GM19324 (cell line): ENCODE measurements at regions not wholly inside any gene's neighbourhood (a gene's known extent, or its start where the extent isn't known, plus 50 kb on each side); places are given as distances from the start of the nearest gene placed in this dataset.

ENCODE experiments used
- ATAC-seq: cut with Tn5 transposase; IDR thresholded peaks from one replicate; pipeline ENCODE4 v1.9.1; 2021; ENCODE audit warnings: mild to moderate bottlenecking, moderate library complexity; ENCODE audit not compliant: unreplicated experiment, low FRiP score

DNA sequence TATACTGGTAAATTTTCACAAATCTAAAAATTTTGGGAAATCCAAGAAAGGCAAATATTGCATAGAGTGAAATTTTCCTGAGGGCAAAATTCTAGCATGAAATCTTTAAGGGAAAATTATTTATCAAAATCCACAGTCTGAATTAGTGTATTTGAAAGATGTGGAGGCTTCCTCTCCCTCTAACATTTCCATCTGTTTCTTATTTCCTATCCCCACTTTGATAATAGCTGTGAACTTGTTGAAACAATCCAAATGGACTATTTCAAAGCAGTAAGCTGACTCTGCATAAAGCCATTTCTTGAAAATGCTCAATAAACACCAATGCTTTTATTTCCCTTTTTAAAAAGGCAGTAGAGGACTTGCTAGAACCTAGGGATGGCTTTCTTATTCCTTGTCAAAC is 107.3 kb upstream of the PABPC4L start:
- ATAC-seq = no peak

DNA sequence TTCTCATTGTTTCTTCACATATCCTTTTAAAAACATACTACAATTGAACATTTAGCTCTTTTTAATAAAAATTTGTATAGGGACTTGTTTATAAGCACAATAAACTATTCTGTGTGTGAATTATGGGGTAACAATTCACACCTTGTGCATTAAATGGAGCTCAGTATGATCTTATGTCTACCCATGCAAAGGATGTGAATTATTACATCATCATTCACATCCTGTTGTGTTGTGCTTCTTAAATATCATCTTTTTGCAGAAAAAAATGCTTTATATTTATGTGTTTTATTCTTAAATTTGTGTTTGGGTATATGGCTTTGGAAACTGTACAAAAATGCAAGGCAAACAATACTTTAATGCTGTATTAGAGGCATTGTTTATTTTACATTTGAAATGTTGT is 96.7 kb upstream of the PABPC4L start:
- no peak for ATAC-seq

DNA sequence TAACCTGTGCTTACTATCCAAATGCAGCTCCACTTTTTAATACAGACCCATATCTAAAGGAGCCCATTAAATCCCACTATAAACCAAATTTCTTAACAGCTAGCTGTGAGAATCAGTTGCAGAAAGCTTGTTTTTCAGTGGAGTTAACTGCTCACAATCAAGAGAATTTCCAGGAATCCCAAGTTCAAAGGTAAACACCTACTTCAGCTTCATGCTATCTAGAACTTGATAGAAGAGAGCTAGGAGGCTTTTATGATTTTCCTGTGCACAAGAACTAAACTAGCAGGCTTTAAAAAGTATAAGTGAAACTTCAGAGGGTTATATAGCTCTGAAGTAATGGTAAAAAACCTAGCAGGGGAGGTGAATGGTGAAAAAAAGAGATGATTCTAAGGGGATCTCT is 96.2 kb upstream of the PABPC4L start:
- no peak for ATAC-seq

DNA sequence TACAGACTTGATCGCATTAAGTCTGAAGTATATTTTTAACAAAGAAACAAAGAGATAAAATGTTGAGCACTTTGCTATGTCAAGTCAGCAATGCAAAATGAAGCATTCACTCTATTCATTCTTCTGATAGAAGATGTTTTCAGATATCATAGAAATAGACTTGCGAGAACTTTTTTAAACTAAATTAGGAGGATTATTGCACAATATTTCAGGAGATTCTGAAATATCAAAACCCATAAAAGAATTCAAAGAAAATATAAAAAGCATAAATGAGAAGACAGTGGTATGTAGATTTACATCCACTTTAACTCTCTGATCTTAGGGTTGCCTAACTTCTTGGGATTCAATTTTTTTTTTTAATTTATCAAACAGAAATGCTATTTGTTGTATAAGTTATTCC is 81.1 kb upstream of the PABPC4L start:
- ATAC-seq = no peak

DNA sequence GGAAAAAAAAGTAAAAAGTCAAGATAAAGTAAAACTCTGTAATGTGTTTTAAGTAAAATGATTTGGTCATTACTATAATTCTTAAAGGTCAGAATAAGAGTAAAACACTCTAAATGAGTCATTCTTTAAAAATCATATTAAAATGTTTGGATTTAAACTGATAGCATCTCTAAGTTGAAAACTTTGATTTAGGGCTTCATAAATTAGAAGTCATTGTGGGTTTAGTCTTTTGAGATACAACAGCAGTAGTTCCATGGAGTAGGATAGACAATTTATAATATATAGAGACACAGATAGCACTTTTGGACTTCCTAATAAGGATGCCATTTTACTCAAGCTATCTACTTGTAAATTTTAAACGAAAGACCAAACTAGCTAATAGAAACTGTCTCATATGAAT is 77.1 kb upstream of the PABPC4L start:
- no peak for ATAC-seq

DNA sequence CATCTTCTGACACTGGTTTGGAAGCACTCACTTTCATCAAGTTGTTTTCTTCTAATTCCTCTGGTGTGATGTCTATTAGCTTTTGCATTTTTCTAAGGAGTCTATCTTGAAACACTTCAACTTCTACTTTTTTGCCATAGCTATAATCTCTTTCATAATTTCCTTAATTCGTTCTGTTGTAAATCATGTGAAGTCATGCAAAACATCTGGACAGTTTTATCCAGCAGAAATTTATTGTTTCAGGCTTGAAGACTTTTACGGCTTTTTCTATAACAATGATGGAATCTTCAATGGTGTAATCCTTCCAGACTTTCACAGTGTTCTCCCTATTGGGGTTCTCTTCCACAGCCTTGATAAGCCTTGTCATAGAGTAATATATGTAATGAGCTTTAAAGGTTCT is 74.9 kb upstream of the PABPC4L start:
- no peak for ATAC-seq

DNA sequence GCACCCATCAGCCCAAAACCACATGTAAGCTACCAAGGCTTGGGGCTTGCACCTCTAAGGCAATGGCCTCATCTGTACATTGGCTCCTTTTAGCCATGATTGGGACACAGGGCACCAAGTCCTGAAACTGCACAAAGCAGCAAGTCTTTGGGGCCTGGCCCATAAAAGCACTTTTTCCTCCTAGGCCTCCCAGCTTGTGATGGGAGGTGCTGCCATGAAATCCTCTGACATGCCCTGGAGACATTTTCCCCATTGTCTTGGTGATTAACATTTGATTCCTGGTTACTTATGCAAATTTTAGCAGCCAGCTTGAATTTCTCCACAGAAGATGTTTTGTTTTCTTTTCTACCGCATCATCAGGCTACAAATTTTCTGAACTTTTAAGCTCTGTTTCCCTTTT is 58.5 kb upstream of the PABPC4L start:
- ATAC-seq = no peak
